H1 (cell line): ENCODE measurements at regions not wholly inside any gene's neighbourhood (a gene's known extent, or its start where the extent isn't known, plus 50 kb on each side); places are given as distances from the start of the nearest gene placed in this dataset.

Experiments
- CTCF ChIA-PET: fragments of 300-600 bp; sonication (Branson Sonifier 250); formaldehyde crosslinking; loops from one replicate; lab custom pipeline; 2021; ENCODE audit not compliant: partially characterized antibody; lab: Charles Lee
- POLR2A ChIA-PET: fragments of 300-600 bp; sonication (Branson Sonifier 250); formaldehyde crosslinking; loops from one replicate; lab custom pipeline; 2021; ENCODE audit warnings: inconsistent platforms; ENCODE audit not compliant: partially characterized antibody; lab: Charles Lee
- DNase-seq, 2 experiments: peaks; one replicate each; pipeline versions ENCODE4 v3.0.0 to v3.0.0-alpha.2; 2010 to 2022; ENCODE audit warnings: low spot score in 2 of 2, low read depth in 1 of 2, mixed read lengths in 1 of 2
- FAIRE-seq: peaks from 2 replicates; lab custom pipeline; 2011; peaks lifted over from hg19 to GRCh38; lab: Jason Lieb, UNC
- H2AFZ ChIP-seq: 2 replicates; pipeline ENCODE4 v1.8.1; 2012; ENCODE audit warnings: low read length, inconsistent platforms
- H2AK5ac ChIP-seq: 2 replicates; pipeline ENCODE4 v1.6.1; 2013; ENCODE audit warnings: low read depth, low read length
- H2BK120ac ChIP-seq: replicated peaks from 2 replicates; pipeline ENCODE3; 2013; ENCODE audit warnings: low read depth, low read length, inconsistent platforms
- H2BK12ac ChIP-seq: 2 replicates; pipeline ENCODE4 v1.6.1; 2013; ENCODE audit warnings: low read depth, low read length
- H2BK15ac ChIP-seq: 2 replicates; pipeline ENCODE4 v1.6.1; 2013; ENCODE audit warnings: low read length
- H2BK20ac ChIP-seq: 2 replicates; pipeline ENCODE4 v1.6.1; 2013; ENCODE audit warnings: low read length
- H2BK5ac ChIP-seq: 2 replicates; pipeline ENCODE4 v1.6.1; 2013; ENCODE audit warnings: low read depth, low read length
- H3K14ac ChIP-seq: 2 replicates; pipeline ENCODE4 v1.6.1; 2013; ENCODE audit warnings: inconsistent platforms; ENCODE audit not compliant: insufficient read length
- H3K18ac ChIP-seq: 2 replicates; pipeline ENCODE4 v1.6.1; 2013; ENCODE audit warnings: low read length; ENCODE audit errors: extremely low read depth
- H3K23ac ChIP-seq: 2 replicates; pipeline ENCODE4 v1.6.1; 2013; ENCODE audit warnings: inconsistent platforms; ENCODE audit not compliant: insufficient read length
- H3K23me2 ChIP-seq: 2 replicates; pipeline ENCODE4 v1.6.1; 2013; ENCODE audit warnings: low read depth, low read length
- H3K27ac ChIP-seq: 2 replicates; pipeline ENCODE4 v1.6.1; 2011; ENCODE audit warnings: low read depth, low read length, inconsistent platforms
- H3K27me3 ChIP-seq, 4 experiments: replicated peaks in 1 of 4; 1 replicate in 1 of 4; 2 replicates in 3 of 4; pipeline versions ENCODE4 v1.6.1 to v1.8.1; 2011 to 2013; ENCODE audit warnings: low read length in 3 of 4, mild to moderate bottlenecking in 3 of 4, inconsistent platforms in 2 of 4, mixed read lengths in 2 of 4, moderate library complexity in 1 of 4; ENCODE audit not compliant: control insufficient read depth in 3 of 4, insufficient read depth in 3 of 4; ENCODE audit errors: extremely low read depth in 1 of 4
- H3K36me3 ChIP-seq, 4 experiments: 2 replicates each; pipeline versions ENCODE4 v1.6.1 to v1.8.1; 2011 to 2013; ENCODE audit warnings: mild to moderate bottlenecking in 4 of 4, low read length in 3 of 4, moderate library complexity in 2 of 4, control low read depth in 1 of 4, inconsistent platforms in 1 of 4; ENCODE audit not compliant: insufficient read depth in 4 of 4, control insufficient read depth in 2 of 4
- H3K4ac ChIP-seq: replicated peaks from 2 replicates; pipeline ENCODE3; 2013; ENCODE audit warnings: low read length, low read depth, mixed read lengths, inconsistent platforms; ENCODE audit not compliant: insufficient read length
- H3K4me1 ChIP-seq, 4 experiments: replicated peaks in 1 of 4; 1 replicate in 1 of 4; 2 replicates in 3 of 4; pipeline versions ENCODE4 v1.6.1 to v1.8.1; 2011 to 2013; ENCODE audit warnings: low read length in 3 of 4, inconsistent platforms in 2 of 4, mixed read lengths in 1 of 4; ENCODE audit not compliant: insufficient read depth in 4 of 4, control insufficient read depth in 3 of 4
- H3K4me2 ChIP-seq, 2 experiments: 2 replicates each; pipeline versions ENCODE4 v1.6.1 to v1.8.1; 2011 to 2013; ENCODE audit warnings: low read depth in 2 of 2, low read length in 2 of 2, control low read depth in 1 of 2, inconsistent platforms in 1 of 2, mild to moderate bottlenecking in 1 of 2; ENCODE audit not compliant: insufficient read depth in 1 of 2
- H3K4me3 ChIP-seq, 4 experiments: fragments of 200-600, 300-600 bp in 1 of 4; sonication (generic), shearing (Covaris generic), sonication (Bioruptor Twin) in 1 of 4; 2 replicates each; pipeline versions ENCODE4 v1.5.1 to v1.8.1; 2011 to 2016; ENCODE audit warnings: low read length in 4 of 4, low read depth in 3 of 4, control low read depth in 2 of 4, inconsistent platforms in 2 of 4, mild to moderate bottlenecking in 2 of 4, mixed read lengths in 1 of 4, moderate library complexity in 1 of 4; ENCODE audit not compliant: insufficient read depth in 2 of 4; ENCODE audit errors: extremely low read depth in 1 of 4
- H3K56ac ChIP-seq: replicated peaks from 2 replicates; pipeline ENCODE3; 2013; ENCODE audit warnings: low read depth, mild to moderate bottlenecking, mixed read lengths, low read length, inconsistent platforms; ENCODE audit not compliant: insufficient read length
- H3K79me1 ChIP-seq: 2 replicates; pipeline ENCODE4 v1.6.1; 2013; ENCODE audit warnings: low read depth, low read length, control low read depth
- H3K79me2 ChIP-seq, 2 experiments: 2 replicates each; pipeline versions ENCODE4 v1.6.1 to v1.8.1; 2012 to 2013; ENCODE audit warnings: low read length in 2 of 2, mild to moderate bottlenecking in 2 of 2, inconsistent platforms in 1 of 2; ENCODE audit not compliant: insufficient read depth in 2 of 2, control insufficient read depth in 1 of 2
- H3K9ac ChIP-seq, 4 experiments: replicated peaks in 1 of 4; 1 replicate in 1 of 4; 2 replicates in 3 of 4; pipeline versions ENCODE4 v1.6.1 to v1.8.1; 2011 to 2013; ENCODE audit warnings: low read depth in 3 of 4, low read length in 3 of 4, control low read depth in 2 of 4, mild to moderate bottlenecking in 2 of 4, moderate library complexity in 2 of 4, inconsistent platforms in 1 of 4; ENCODE audit errors: extremely low read depth in 1 of 4
- H3K9me3 ChIP-seq, 2 experiments: 2 replicates each; pipeline versions ENCODE4 v1.6.1 to v1.8.1; 2012 to 2013; ENCODE audit warnings: mild to moderate bottlenecking in 2 of 2, moderate library complexity in 2 of 2, control low read depth in 1 of 2, inconsistent platforms in 1 of 2, low read depth in 1 of 2, low read length in 1 of 2, mixed read lengths in 1 of 2; ENCODE audit not compliant: insufficient read depth in 2 of 2
- H4K20me1 ChIP-seq, 2 experiments: replicated peaks in 1 of 2; 2 replicates each; pipeline versions ENCODE3 to v1.8.1; 2011 to 2013; ENCODE audit warnings: inconsistent platforms in 2 of 2, low read length in 2 of 2, mild to moderate bottlenecking in 1 of 2; ENCODE audit not compliant: insufficient read depth in 2 of 2, control insufficient read depth in 1 of 2
- H4K5ac ChIP-seq: 2 replicates; pipeline ENCODE4 v1.6.1; 2013; ENCODE audit warnings: low read length, low read depth, mixed read lengths, inconsistent platforms; ENCODE audit not compliant: insufficient read length
- H4K8ac ChIP-seq: 2 replicates; pipeline ENCODE4 v1.8.0; 2013; ENCODE audit warnings: mild to moderate bottlenecking, moderate library complexity, low read length, inconsistent platforms; ENCODE audit not compliant: insufficient read depth; ENCODE audit errors: extremely low read depth
- H4K91ac ChIP-seq: replicated peaks from 2 replicates; pipeline ENCODE3; 2013; ENCODE audit warnings: low read length, mixed read lengths, inconsistent platforms; ENCODE audit not compliant: insufficient read length
- YY1 ChIP-seq: IDR thresholded peaks from 2 replicates; pipeline ENCODE4 v1.6.1; 2011; ENCODE audit warnings: low read depth, mild to moderate bottlenecking, low read length

DNA sequence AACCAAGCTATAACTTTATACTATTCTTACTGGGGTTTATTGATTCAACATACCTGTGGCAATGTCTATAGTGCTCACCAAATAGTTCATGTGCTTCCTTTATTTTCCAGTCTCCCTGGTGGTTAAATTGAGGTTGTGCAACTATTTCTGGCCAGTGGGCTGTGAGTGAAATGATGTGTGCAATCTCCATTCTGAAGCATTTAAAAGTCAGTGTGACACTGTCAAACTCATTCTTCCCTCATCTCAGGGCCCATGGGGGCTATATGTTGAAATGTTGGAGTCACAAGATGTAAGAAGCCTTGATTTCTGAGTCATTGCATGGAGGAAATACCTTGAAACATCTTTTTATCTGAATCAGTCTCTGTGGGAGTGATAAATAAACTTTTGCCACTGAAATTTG, 414.3 kb upstream of the RPS6KA3 start:
- DNase-seq: no peak
- POLR2A ChIA-PET: no interaction called here
- no peak overlapping the region for H2BK20ac ChIP-seq

More for the DNA sequence above, 414.3 kb upstream of the RPS6KA3 start:
- H3K4me3 ChIP-seq: no peak overlapping the region
- no peak overlapping the region for H2BK12ac ChIP-seq
- no peak overlapping the region for H4K5ac ChIP-seq
- no peak overlapping the region for H2AK5ac ChIP-seq
- H2BK120ac ChIP-seq: no peak overlapping the region
- H4K8ac ChIP-seq: no peak overlapping the region
- no peaks in the 10 kb centered on the region for H4K20me1 ChIP-seq
- no peaks in the 10 kb centered on the region for H3K27me3 ChIP-seq
- H3K27ac ChIP-seq: no peak overlapping the region
- H3K79me1 ChIP-seq: no peaks in the 10 kb centered on the region
- no peak overlapping the region for H3K56ac ChIP-seq
- H2BK15ac ChIP-seq: no peak overlapping the region
- H3K23ac ChIP-seq: no peak overlapping the region
- H3K9ac ChIP-seq: no peak overlapping the region
- no peak overlapping the region for H3K14ac ChIP-seq
- FAIRE-seq: no peak
- no peaks in the 10 kb centered on the region for H3K79me2 ChIP-seq
- CTCF ChIA-PET: interaction anchor here (1.2 to 1.4 kb wide), 4 partner anchors 11 to 32 kb away, joined by 3 read pairs; no protein-coding TSS in a partner anchor
- H2AFZ ChIP-seq: no peak overlapping the region
- H3K23me2 ChIP-seq: no peaks in the 10 kb centered on the region
- no peaks in the 10 kb centered on the region for H3K4me1 ChIP-seq
- H3K4ac ChIP-seq: no peak overlapping the region
- TF ChIP-seq YY1: no peak
- H2BK5ac ChIP-seq: no peak overlapping the region
- H3K4me2 ChIP-seq: no peak overlapping the region
- no peaks in the 10 kb centered on the region for H3K36me3 ChIP-seq
- no peak overlapping the region for H4K91ac ChIP-seq
- no peaks in the 10 kb centered on the region for H3K9me3 ChIP-seq
- no peak overlapping the region for H3K18ac ChIP-seq
